Jurkat, Clone E6-1 (cell line): ENCODE measurements at regions not wholly inside any gene's neighbourhood (a gene's known extent, or its start where the extent isn't known, plus 50 kb on each side); places are given as distances from the start of the nearest gene placed in this dataset.
"Not testable (repeated sequence)": the region's sequence is repeated elsewhere in the genome, so short reads cannot be mapped to it uniquely, and the experiment has no call there.

Experiments used
- DNase-seq: peaks from one replicate; pipeline ENCODE4 v3.0.0-alpha.2; 2011; ENCODE audit warnings: low read depth, low spot score
- H3K4me3 ChIP-seq: 2 replicates; pipeline ENCODE4 v1.5.1; 2011; ENCODE audit warnings: mild to moderate bottlenecking, low read length, control low read depth, moderate library complexity

- no peak overlapping the region for H3K4me3 ChIP-seq
- no peak for DNase-seq
Measured at GRCh38 chr13:79972066-79972569, 368.8 kb downstream of the SPRY2 start.

GRCh38 chr13:79966493-79966895, 374.4 kb downstream of the SPRY2 start:
- no peak overlapping the region for H3K4me3 ChIP-seq
- DNase-seq: no peak

GRCh38 chr13:79966059-79966458, 374.9 kb downstream of the SPRY2 start:
- DNase-seq: no peak
- no peak overlapping the region for H3K4me3 ChIP-seq

- no peak overlapping the region for H3K4me3 ChIP-seq
- no peak for DNase-seq
Measured at GRCh38 chr13:79946556-79946955, 394.4 kb downstream of the SPRY2 start.

- H3K4me3 ChIP-seq: no peak overlapping the region
- no peak for DNase-seq
Measured at GRCh38 chr13:79943346-79944023, 397.4 kb downstream of the SPRY2 start.

GRCh38 chr13:79941752-79942151, 399.2 kb downstream of the SPRY2 start:
- DNase-seq: no peak
- H3K4me3 ChIP-seq: no peak overlapping the region

GRCh38 chr13:79939689-79940088, 401.2 kb downstream of the SPRY2 start:
- DNase-seq: no peak
- no peak overlapping the region for H3K4me3 ChIP-seq

GRCh38 chr13:79937771-79938216, 403.1 kb downstream of the SPRY2 start:
- no peak for DNase-seq
- H3K4me3 ChIP-seq: no peak overlapping the region

GRCh38 chr13:79937311-79937710, 403.6 kb downstream of the SPRY2 start:
- DNase-seq: no peak
- no peak overlapping the region for H3K4me3 ChIP-seq

GRCh38 chr13:79936368-79937136, 404.4 kb downstream of the SPRY2 start:
- no peak for DNase-seq
- no peak overlapping the region for H3K4me3 ChIP-seq

- DNase-seq: no peak
- no peak overlapping the region for H3K4me3 ChIP-seq
Measured at GRCh38 chr13:79935121-79935520, 405.8 kb downstream of the SPRY2 start.

- no peak for DNase-seq
Measured at GRCh38 chr13:79933389-79933788, 407.5 kb downstream of the SPRY2 start.

GRCh38 chr13:79932556-79932955, 408.4 kb downstream of the SPRY2 start:
- no peak for DNase-seq
- no peak overlapping the region for H3K4me3 ChIP-seq

More at GRCh38 chr13:79933389-79933788, 407.5 kb downstream of the SPRY2 start:
- no peak overlapping the region for H3K4me3 ChIP-seq

GRCh38 chr13:79923973-79924556, 416.9 kb downstream of the SPRY2 start:
- H3K4me3 ChIP-seq, DNase-seq: not testable (repeated sequence)

GRCh38 chr13:79919091-79919490, 421.8 kb downstream of the SPRY2 start:
- DNase-seq: no peak
- H3K4me3 ChIP-seq: no peak overlapping the region

GRCh38 chr13:79918620-79919019, 422.3 kb downstream of the SPRY2 start:
- no peak for DNase-seq
- no peak overlapping the region for H3K4me3 ChIP-seq

GRCh38 chr13:79917628-79918027, 423.3 kb downstream of the SPRY2 start:
- DNase-seq: no peak
- no peak overlapping the region for H3K4me3 ChIP-seq

- no peak for DNase-seq
- H3K4me3 ChIP-seq: no peak overlapping the region
Measured at GRCh38 chr13:79915114-79915811, 425.7 kb downstream of the SPRY2 start.

- DNase-seq: no peak
- H3K4me3 ChIP-seq: no peak overlapping the region
Measured at GRCh38 chr13:79913141-79913827, 427.6 kb downstream of the SPRY2 start.
